ENCODE measurements at regions not wholly inside any gene's neighbourhood (a gene's known extent, or its start where the extent isn't known, plus 50 kb on each side); places are given as distances from the start of the nearest gene placed in this dataset.

DNA sequence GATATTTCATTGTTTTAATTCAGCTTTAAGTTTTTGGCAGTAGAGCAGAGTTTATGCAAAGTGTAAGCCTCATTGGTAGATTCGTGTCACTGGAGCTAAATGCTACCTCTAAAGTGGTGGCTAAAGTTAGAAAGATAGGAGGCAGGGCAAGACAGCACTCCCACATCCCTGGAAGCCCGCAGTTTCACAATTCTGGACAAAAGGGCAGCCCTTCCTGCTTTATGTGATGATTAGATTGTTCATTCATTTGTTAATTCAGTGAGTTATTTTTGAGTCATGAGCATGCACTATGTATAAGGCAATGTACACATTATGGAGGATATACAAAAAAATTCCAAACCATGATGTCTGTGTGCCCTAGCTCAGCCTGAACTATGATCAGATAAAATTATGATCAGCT, 52.1 kb upstream of the EIF3M start:
- DNase-seq (ENCODE audit: low read depth, low spot score) = no peak

DNA sequence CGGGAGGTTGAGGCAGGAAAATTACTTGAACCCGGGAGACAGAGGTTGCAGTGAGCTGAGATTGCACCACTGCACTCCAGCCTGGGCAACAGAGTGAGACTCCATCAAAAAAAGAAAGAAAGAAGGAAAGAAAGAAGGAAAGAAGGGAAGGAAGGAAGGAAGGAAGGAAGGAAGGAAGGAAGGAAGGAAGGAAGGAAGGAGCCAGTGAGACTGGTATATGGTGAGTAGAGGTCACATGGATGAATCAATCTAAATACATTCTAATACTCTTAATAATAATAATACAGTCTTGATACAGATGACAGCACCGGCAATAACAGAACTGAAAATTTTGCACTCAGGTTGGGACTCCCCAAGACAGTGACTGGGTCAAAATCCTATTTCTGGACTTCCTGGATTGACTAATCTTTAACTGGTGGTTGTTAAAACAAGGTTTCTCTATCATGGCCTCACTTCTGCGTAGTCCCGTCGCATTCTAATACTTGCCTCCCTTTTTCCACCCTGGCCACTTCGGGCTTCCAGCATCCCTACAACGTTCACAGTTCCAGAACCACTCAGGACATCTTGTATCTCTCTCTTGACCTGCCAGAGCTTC, 53.5 kb upstream of the EIF3M start:
- DNase-seq (ENCODE audit: low read depth, low spot score) = no peak

DNA sequence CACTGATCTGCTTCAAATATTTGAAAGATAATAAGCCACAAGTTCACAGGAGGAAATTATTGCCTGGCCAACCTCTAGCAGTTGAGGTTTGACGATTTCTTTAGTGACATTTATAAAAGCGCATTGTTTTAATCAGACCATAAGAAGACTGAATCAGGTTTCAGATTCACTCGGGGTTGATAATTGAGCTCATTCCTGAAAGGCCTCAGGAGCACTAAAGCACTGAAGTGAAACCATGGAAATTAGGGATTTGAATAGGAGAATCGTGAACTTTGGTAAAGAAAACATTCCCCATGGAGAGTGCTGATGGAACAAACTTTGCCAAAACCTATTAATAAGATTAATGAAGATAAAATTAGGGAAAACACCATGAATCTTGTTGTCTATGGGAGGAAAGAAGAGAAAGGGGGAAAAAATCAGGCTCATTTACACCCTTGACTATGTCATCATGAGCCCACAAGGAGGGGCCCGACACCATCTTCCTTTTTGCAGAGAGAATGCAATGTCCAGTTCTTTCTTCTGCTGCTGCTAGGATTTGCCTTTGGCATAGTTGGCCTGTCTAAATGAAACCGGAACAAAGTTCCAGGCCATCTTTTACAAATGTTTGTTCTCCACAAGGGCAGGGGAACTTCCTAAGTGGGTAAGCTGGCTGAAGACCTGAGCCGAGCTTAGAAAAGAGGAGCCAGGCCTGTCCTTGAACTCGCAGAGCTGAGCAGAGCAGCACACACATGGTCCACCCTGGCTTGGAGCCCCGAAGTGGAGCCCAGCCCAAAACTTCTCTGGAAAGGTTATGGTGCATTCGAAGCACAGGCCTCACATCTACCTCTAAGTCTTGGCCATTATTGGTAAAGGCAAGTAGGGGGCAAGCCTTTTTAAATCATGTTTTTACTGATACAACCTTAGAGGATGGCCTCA, 56.1 kb upstream of the EIF3M start:
- no peak for DNase-seq (ENCODE audit: low read depth, low spot score)

- no peak for DNase-seq (ENCODE audit: low read depth, low spot score)
Observed at GRCh38 chr11:32526760-32527159, 56.9 kb upstream of the EIF3M start.

- DNase-seq (ENCODE audit: low read depth, low spot score) = no peak
Observed at GRCh38 chr11:32511926-32512325, 71.7 kb upstream of the EIF3M start.

DNA sequence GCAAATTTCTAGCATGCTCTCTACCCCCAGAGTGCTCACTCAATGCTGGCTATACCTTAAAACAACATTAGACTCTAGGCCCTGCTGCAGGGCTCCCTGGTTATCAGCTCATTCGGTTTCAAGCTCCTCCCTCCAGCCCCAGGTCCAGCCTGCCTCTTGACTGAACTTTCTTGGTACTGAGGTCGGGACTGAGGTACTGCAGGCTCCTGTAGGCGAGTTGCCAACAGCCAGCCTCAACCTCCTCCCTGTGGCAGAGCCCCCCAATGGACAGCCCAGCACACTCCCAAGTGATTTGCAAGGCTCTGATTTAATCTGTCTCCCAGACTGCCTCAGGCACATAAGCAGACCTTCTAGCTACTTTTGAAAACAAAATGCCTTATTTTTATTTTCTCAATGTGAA, 73.6 kb upstream of the EIF3M start:
- peak; percentile 12 for DNase-seq (ENCODE audit: low read depth, low spot score)

GRCh38 chr11:32508780-32509179, 73.4 kb upstream of the WT1 start:
- no peak for DNase-seq (ENCODE audit: low read depth, low spot score)

- DNase-seq (ENCODE audit: low read depth, low spot score) = no peak
Observed at GRCh38 chr11:32500001-32500400, 64.7 kb upstream of the WT1 start.

GRCh38 chr11:32497951-32498350, 62.6 kb upstream of the WT1 start:
- DNase-seq (ENCODE audit: low read depth, low spot score) = no peak

GRCh38 chr11:32494629-32495028, 59.3 kb upstream of the WT1 start:
- DNase-seq (ENCODE audit: low read depth, low spot score) = no peak

DNA sequence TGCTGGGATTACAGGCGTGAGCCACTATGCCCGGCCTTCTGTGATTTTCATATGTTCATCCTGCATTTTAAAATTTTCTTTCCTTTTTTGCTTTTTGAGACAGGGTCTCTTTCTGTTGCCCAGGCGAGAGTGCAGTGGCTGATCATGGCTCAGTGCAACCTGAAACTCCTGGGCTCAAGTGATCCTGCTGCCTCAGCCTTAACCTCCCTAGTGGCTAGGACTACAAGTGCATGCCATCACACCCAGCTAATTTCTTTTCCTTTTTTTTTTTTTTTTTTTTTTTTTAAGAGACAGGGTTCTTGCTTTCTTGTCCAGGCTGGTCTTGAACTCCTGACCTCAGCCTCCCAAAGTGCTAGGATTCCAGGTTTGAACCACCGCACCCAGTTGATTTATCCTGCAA, 54.1 kb upstream of the WT1 start:
- DNase-seq (ENCODE audit: low read depth, low spot score) = peak; percentile 11

DNA sequence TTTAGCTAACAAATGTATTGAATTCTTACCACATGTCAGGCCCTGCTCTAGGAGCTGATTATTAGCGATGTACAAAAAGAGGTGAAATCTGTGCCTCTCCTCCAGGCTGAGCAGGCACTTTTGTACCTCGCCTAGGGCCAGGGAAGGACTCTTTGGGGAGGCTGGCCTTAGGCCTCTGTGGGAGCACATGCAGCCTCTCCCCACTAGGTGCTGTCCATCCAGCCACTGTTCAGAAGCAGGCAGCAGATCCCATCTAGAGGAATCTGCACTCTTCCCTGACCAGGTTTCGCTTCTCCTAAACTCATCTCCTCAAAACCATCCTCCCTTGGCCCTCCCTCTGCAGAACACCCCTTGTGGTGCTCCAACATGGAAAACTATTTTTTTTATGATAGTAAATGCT, 51.9 kb upstream of the WT1 start:
- DNase-seq (ENCODE audit: low read depth, low spot score) = peak; percentile 18

GRCh38 chr11:32485733-32486132, 50.4 kb upstream of the WT1 start:
- DNase-seq (ENCODE audit: low read depth, low spot score) = no peak
